GM12878 (cell line): ENCODE measurements at regions not wholly inside any gene's neighbourhood (a gene's known extent, or its start where the extent isn't known, plus 50 kb on each side); places are given as distances from the start of the nearest gene placed in this dataset.

Experiments
- ATAC-seq: fragments of 200-7000 bp; cut with Tn5 transposase; 3 replicates; pipeline ENCODE4 v1.9.1; 2020; ENCODE audit warnings: mild to moderate bottlenecking, moderate library complexity
- BruUV-seq: library from RNA; stranded (reverse); fragments of 400-500 nt; replicated peaks from 2 replicates; lab custom pipeline; 2021; lab: Mats Ljungman, UMichigan
- CTCF ChIA-PET: fragments of 300-600 bp; sonication (Branson Sonifier 250); formaldehyde crosslinking; extraction: SDS; loops from one replicate; lab custom pipeline; 2021; ENCODE audit warnings: inconsistent platforms; lab: Yijun Ruan, JAX
- POLR2A ChIA-PET: fragments of 350-600 bp; formaldehyde crosslinking; extraction: SDS; loops from one replicate; lab custom pipeline; 2021; ENCODE audit warnings: inconsistent platforms; lab: Charles Lee
- RAD21 ChIA-PET: fragments of 300-600 bp; sonication (Branson Sonifier 250); formaldehyde crosslinking; loops from one replicate; lab custom pipeline; 2023; ENCODE audit warnings: antibody characterized with exemption; ENCODE audit not compliant: unreplicated experiment; lab: Charles Lee
- SMC1A ChIA-PET: fragments of 300-600 bp; sonication (Branson Sonifier 250); formaldehyde crosslinking; loops from one replicate; lab custom pipeline; 2023; ENCODE audit not compliant: unreplicated experiment, uncharacterized antibody; lab: Charles Lee
- DNase-seq: peaks from one replicate; pipeline ENCODE4 v3.0.0-alpha.2; 2011; ENCODE audit warnings: low read depth, low spot score
- FAIRE-seq: peaks from 3 replicates; lab custom pipeline; 2011; peaks lifted over from hg19 to GRCh38; lab: Jason Lieb, UNC
- H2AFZ ChIP-seq: 2 replicates; pipeline ENCODE4 v1.6.0; 2011; ENCODE audit warnings: low read depth, low read length, control low read depth; ENCODE audit not compliant: control insufficient read depth
- H3K27ac ChIP-seq: 2 replicates; pipeline ENCODE4 v1.5.1; 2011; ENCODE audit warnings: control low read depth; ENCODE audit not compliant: control insufficient read depth, insufficient read depth
- H3K27me3 ChIP-seq, 2 experiments: replicated peaks in 1 of 2; 2 replicates each; pipeline versions ENCODE4 v1.6.0 to v1.6.1; 2011; ENCODE audit warnings: low read length in 1 of 2; ENCODE audit not compliant: control insufficient read depth in 2 of 2, insufficient read depth in 2 of 2
- H3K36me3 ChIP-seq, 2 experiments: 2 replicates each; pipeline ENCODE4 v1.5.1; 2011; ENCODE audit warnings: low read length in 1 of 2; ENCODE audit not compliant: control insufficient read depth in 2 of 2, insufficient read depth in 2 of 2
- H3K4me1 ChIP-seq: 2 replicates; pipeline ENCODE4 v1.6.1; 2011; ENCODE audit warnings: mild to moderate bottlenecking, low read length, moderate library complexity, mixed read lengths; ENCODE audit not compliant: control insufficient read depth, insufficient read depth
- H3K4me2 ChIP-seq: 2 replicates; pipeline ENCODE4 v1.6.0; 2011; ENCODE audit warnings: control low read depth; ENCODE audit not compliant: control insufficient read depth, insufficient read depth
- H3K4me3 ChIP-seq: fragments of 200-600 bp; sonication (generic); 2 replicates; pipeline ENCODE4 v1.5.1; 2016
- H3K79me2 ChIP-seq: 2 replicates; pipeline ENCODE4 v1.6.0; 2011; ENCODE audit warnings: low read length; ENCODE audit not compliant: control insufficient read depth, insufficient read depth
- H3K9ac ChIP-seq: 2 replicates; pipeline ENCODE4 v1.8.0; 2011; ENCODE audit warnings: low read length, control low read depth, mixed read lengths; ENCODE audit not compliant: control insufficient read depth, insufficient read depth
- H3K9me3 ChIP-seq: replicated peaks from 3 replicates; pipeline ENCODE4 v1.5.1; 2011; ENCODE audit warnings: mild to moderate bottlenecking, low read length; ENCODE audit not compliant: control insufficient read depth, insufficient read depth
- H4K20me1 ChIP-seq: 2 replicates; pipeline ENCODE4 v1.6.0; 2011; ENCODE audit not compliant: control insufficient read depth, insufficient read depth
- ASH2L ChIP-seq: fragments of 300-600, 200-600 bp; sonication (generic); IDR thresholded peaks from 2 replicates; pipeline ENCODE4 v1.6.1; 2017; ENCODE audit warnings: low read depth, mild to moderate bottlenecking, borderline replicate concordance
- CHD2 ChIP-seq: IDR thresholded peaks from 2 replicates; pipeline ENCODE4 v1.6.1; 2011; ENCODE audit warnings: low read depth, low read length, improper control_type of control experiment, borderline replicate concordance
- HDAC2 ChIP-seq: fragments of 200-600 bp; sonication (generic); IDR thresholded peaks from 2 replicates; pipeline ENCODE4 v1.6.1; 2017
- KAT2A ChIP-seq: conservative IDR thresholded peaks from 2 replicates; pipeline ENCODE4 v1.6.1; 2011; ENCODE audit warnings: low read depth, low read length; ENCODE audit not compliant: control insufficient read depth
- MTA3 ChIP-seq: IDR thresholded peaks from 2 replicates; pipeline ENCODE4 v1.6.1; 2012; ENCODE audit warnings: low read length, inconsistent platforms, borderline replicate concordance
- NFYA ChIP-seq: IDR thresholded peaks from 2 replicates; pipeline ENCODE4 v1.6.1; 2011; ENCODE audit warnings: low read depth, mild to moderate bottlenecking, low read length, improper control_type of control experiment, borderline replicate concordance
- NFYB ChIP-seq: IDR thresholded peaks from 2 replicates; pipeline ENCODE4 v1.6.1; 2011; ENCODE audit warnings: low read depth, mild to moderate bottlenecking, low read length, improper control_type of control experiment, moderate library complexity; ENCODE audit not compliant: insufficient read depth
- PRDM15 ChIP-seq: fragments of 450-650 bp; formaldehyde crosslinking; IDR thresholded peaks from 2 replicates; pipeline ENCODE4 v1.4.0; 2020; ENCODE audit warnings: mild to moderate bottlenecking, moderate library complexity
- SKIL ChIP-seq: fragments of 450-650 bp; IDR thresholded peaks from 2 replicates; pipeline ENCODE4 v1.6.1; 2017; ENCODE audit warnings: mild to moderate bottlenecking, low read depth, inconsistent platforms; ENCODE audit not compliant: poor library complexity, severe bottlenecking
- TCF3 ChIP-seq: IDR thresholded peaks from 2 replicates; pipeline ENCODE4 v1.6.1; 2012; ENCODE audit warnings: low read depth, mild to moderate bottlenecking, low read length, borderline replicate concordance; ENCODE audit not compliant: insufficient read depth
- TCF7 ChIP-seq: IDR thresholded peaks from 2 replicates; pipeline ENCODE4 v1.6.1; 2014; ENCODE audit warnings: antibody characterized with exemption, borderline replicate concordance
- WGBS: methylation state at CpG from one replicate; pipeline ENCODE4 v1.1.6; 2016; ENCODE audit warnings: low lambda C conversion rate; ENCODE audit not compliant: insufficient replicate concordance, insufficient coverage; ENCODE audit errors: missing lambda C conversion rate; 5-methylcytosine and 5-hydroxymethylcytosine counted together
- in situ Hi-C: fragments of 300-500 bp; cut with MboI; formaldehyde crosslinking; loops from 9 replicates; pipeline ENCODE4 v1.14.3; 2018; ENCODE audit warnings: mixed read lengths
- intact Hi-C: fragments of 100-400 bp; cut with micrococcal nuclease; formaldehyde crosslinking; loops from one replicate; pipeline ENCODE4 v1.14.2; 2022; ENCODE audit not compliant: unreplicated experiment
- TF ChIP-seq, protein P1 (sequence below): IDR thresholded peaks from 2 replicates; pipeline ENCODE4 v1.6.1; 2012; ENCODE audit warnings: low read depth, low read length, improper control_type of control experiment
- TF ChIP-seq, protein P2 (sequence below): IDR thresholded peaks from 2 replicates; pipeline ENCODE4 v1.6.1; 2012; ENCODE audit warnings: mild to moderate bottlenecking, low read depth, low read length

- TF ChIP-seq NFYB (no peak), HDAC2 (no peak), CHD2 (no peak)
Observed at GRCh38 chr6:96469312-96469711, 52.3 kb upstream of the UFL1 start (continued).

GRCh38 chr6:96470296-96470695 lies 51.3 kb upstream of the UFL1 start:
- Histone ChIP-seq H3K27me3 (no peaks in the 10 kb centered on the region), H4K20me1 (no peaks in the 10 kb centered on the region), H2AFZ (no peak overlapping the region), H3K79me2 (no peaks in the 10 kb centered on the region), H3K9me3 (no peaks in the 10 kb centered on the region; the same call in 2 of the 3 replicates), H3K36me3 (no peaks in the 10 kb centered on the region), H3K4me3 (no peak overlapping the region), H3K9ac (no peak overlapping the region), H3K4me1 (peaks cover 3% of the 10 kb centered on the region), H3K27ac (no peak overlapping the region), H3K4me2 (no peak overlapping the region)
- 23% methylated on average over 2 of the region's 2 CpGs for WGBS
- intact Hi-C loops = no loop called here
- DNase-seq (no peak), ATAC-seq (no peak), FAIRE-seq (no peak)
- CTCF ChIA-PET = no interaction called here
- POLR2A ChIA-PET = no interaction called here
- RAD21 ChIA-PET = no interaction called here
- in situ Hi-C loops = no loop called here
- BruUV-seq = no TSS peak
- SMC1A ChIA-PET = no interaction called here
- TF ChIP-seq MTA3 (no peak), SKIL (no peak), KAT2A (no peak), TCF7 (no peak), ASH2L (no peak), NFYA (no peak), PRDM15 (no peak), TCF3 (no peak)
- TF ChIP-seq, protein P1, sequence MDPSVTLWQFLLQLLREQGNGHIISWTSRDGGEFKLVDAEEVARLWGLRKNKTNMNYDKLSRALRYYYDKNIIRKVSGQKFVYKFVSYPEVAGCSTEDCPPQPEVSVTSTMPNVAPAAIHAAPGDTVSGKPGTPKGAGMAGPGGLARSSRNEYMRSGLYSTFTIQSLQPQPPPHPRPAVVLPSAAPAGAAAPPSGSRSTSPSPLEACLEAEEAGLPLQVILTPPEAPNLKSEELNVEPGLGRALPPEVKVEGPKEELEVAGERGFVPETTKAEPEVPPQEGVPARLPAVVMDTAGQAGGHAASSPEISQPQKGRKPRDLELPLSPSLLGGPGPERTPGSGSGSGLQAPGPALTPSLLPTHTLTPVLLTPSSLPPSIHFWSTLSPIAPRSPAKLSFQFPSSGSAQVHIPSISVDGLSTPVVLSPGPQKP = no peak
- TF ChIP-seq, protein P2, sequence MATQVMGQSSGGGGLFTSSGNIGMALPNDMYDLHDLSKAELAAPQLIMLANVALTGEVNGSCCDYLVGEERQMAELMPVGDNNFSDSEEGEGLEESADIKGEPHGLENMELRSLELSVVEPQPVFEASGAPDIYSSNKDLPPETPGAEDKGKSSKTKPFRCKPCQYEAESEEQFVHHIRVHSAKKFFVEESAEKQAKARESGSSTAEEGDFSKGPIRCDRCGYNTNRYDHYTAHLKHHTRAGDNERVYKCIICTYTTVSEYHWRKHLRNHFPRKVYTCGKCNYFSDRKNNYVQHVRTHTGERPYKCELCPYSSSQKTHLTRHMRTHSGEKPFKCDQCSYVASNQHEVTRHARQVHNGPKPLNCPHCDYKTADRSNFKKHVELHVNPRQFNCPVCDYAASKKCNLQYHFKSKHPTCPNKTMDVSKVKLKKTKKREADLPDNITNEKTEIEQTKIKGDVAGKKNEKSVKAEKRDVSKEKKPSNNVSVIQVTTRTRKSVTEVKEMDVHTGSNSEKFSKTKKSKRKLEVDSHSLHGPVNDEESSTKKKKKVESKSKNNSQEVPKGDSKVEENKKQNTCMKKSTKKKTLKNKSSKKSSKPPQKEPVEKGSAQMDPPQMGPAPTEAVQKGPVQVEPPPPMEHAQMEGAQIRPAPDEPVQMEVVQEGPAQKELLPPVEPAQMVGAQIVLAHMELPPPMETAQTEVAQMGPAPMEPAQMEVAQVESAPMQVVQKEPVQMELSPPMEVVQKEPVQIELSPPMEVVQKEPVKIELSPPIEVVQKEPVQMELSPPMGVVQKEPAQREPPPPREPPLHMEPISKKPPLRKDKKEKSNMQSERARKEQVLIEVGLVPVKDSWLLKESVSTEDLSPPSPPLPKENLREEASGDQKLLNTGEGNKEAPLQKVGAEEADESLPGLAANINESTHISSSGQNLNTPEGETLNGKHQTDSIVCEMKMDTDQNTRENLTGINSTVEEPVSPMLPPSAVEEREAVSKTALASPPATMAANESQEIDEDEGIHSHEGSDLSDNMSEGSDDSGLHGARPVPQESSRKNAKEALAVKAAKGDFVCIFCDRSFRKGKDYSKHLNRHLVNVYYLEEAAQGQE = no peak
